ENCODE measurements at regions not wholly inside any gene's neighbourhood (a gene's known extent, or its start where the extent isn't known, plus 50 kb on each side); places are given as distances from the start of the nearest gene placed in this dataset.

GRCh38 chr14:35215110-35215813 lies 76.9 kb upstream of the PSMA6 start:
- peak; percentile 51 for TF ChIP-seq RAD21 (IDR thresholded peaks at IDR 0.05; ENCODE audit: low read depth)
- no peak for TF ChIP-seq FOXM1 (IDR thresholded peaks at IDR 0.05; ENCODE audit: borderline replicate concordance, low read depth)
- TF ChIP-seq TEAD4 (IDR thresholded peaks at IDR 0.05): peak; percentile 35; the same call in 1 of the 2 replicates

GRCh38 chr14:35218963-35219362 lies 73.2 kb upstream of the PSMA6 start:
- peak; percentile 40; the same call in 1 of the 2 replicates for TF ChIP-seq TEAD4 (IDR thresholded peaks at IDR 0.05)
- TF ChIP-seq RAD21 (IDR thresholded peaks at IDR 0.05; ENCODE audit: low read depth): no peak

- no peak for TF ChIP-seq TEAD4 (IDR thresholded peaks at IDR 0.05)
- TF ChIP-seq REST (IDR thresholded peaks at IDR 0.05; ENCODE audit: low read depth): no peak
- no peak for TF ChIP-seq ZBTB7A (IDR thresholded peaks at IDR 0.05; ENCODE audit: low read depth)
- TF ChIP-seq RAD21 (IDR thresholded peaks at IDR 0.05; ENCODE audit: low read depth): no peak
- TF ChIP-seq USF1 (IDR thresholded peaks at IDR 0.05): no peak
- no peak for TF ChIP-seq EP300 (IDR thresholded peaks at IDR 0.05; ENCODE audit: borderline replicate concordance)
- TF ChIP-seq CEBPB (IDR thresholded peaks at IDR 0.05): no peak
- TF ChIP-seq NFIC (IDR thresholded peaks at IDR 0.05): no peak
- TF ChIP-seq YY1 (IDR thresholded peaks at IDR 0.05; ENCODE audit: low read depth): no peak
- no peak for TF ChIP-seq FOXM1 (IDR thresholded peaks at IDR 0.05; ENCODE audit: borderline replicate concordance, low read depth)
- TF ChIP-seq MAX (IDR thresholded peaks at IDR 0.05): no peak
- TF ChIP-seq CREB1 (IDR thresholded peaks at IDR 0.05; ENCODE audit: low read depth): no peak
- TF ChIP-seq EGR1 (IDR thresholded peaks at IDR 0.05): no peak
- no peak for TF ChIP-seq TAF1 (IDR thresholded peaks at IDR 0.05; ENCODE audit: low read depth)
Observed at GRCh38 chr14:35220027-35220676, 72.0 kb upstream of the PSMA6 start.

- TF ChIP-seq EGR1 (IDR thresholded peaks at IDR 0.05): no peak
- TF ChIP-seq TEAD4 (IDR thresholded peaks at IDR 0.05): no peak
- no peak for TF ChIP-seq NFIC (IDR thresholded peaks at IDR 0.05)
- TF ChIP-seq MAX (IDR thresholded peaks at IDR 0.05): no peak
- TF ChIP-seq EP300 (IDR thresholded peaks at IDR 0.05; ENCODE audit: borderline replicate concordance): no peak
- no peak for TF ChIP-seq RAD21 (IDR thresholded peaks at IDR 0.05; ENCODE audit: low read depth)
- no peak for TF ChIP-seq FOXM1 (IDR thresholded peaks at IDR 0.05; ENCODE audit: borderline replicate concordance, low read depth)
- TF ChIP-seq CEBPB (IDR thresholded peaks at IDR 0.05): no peak
- no peak for TF ChIP-seq CREB1 (IDR thresholded peaks at IDR 0.05; ENCODE audit: low read depth)
- TF ChIP-seq ZBTB7A (IDR thresholded peaks at IDR 0.05; ENCODE audit: low read depth): no peak
- no peak for TF ChIP-seq REST (IDR thresholded peaks at IDR 0.05; ENCODE audit: low read depth)
- TF ChIP-seq USF1 (IDR thresholded peaks at IDR 0.05): no peak
- TF ChIP-seq TCF12 (IDR thresholded peaks at IDR 0.05; ENCODE audit: low read depth): no peak
- no peak for TF ChIP-seq TAF1 (IDR thresholded peaks at IDR 0.05; ENCODE audit: low read depth)
- TF ChIP-seq YY1 (IDR thresholded peaks at IDR 0.05; ENCODE audit: low read depth): no peak
Observed at GRCh38 chr14:35220920-35221319, 71.3 kb upstream of the PSMA6 start.

- TF ChIP-seq ZBTB7A (IDR thresholded peaks at IDR 0.05; ENCODE audit: low read depth) (no peak), EP300 (IDR thresholded peaks at IDR 0.05; ENCODE audit: borderline replicate concordance) (no peak), RAD21 (IDR thresholded peaks at IDR 0.05; ENCODE audit: low read depth) (no peak), TEAD4 (IDR thresholded peaks at IDR 0.05) (no peak), FOXM1 (IDR thresholded peaks at IDR 0.05; ENCODE audit: borderline replicate concordance, low read depth) (no peak)
Observed at GRCh38 chr14:35221462-35221861, 70.7 kb upstream of the PSMA6 start.

- TF ChIP-seq CEBPB (IDR thresholded peaks at IDR 0.05) (no peak), MAX (IDR thresholded peaks at IDR 0.05) (no peak), USF1 (IDR thresholded peaks at IDR 0.05) (no peak), NFIC (IDR thresholded peaks at IDR 0.05) (no peak), ZBTB7A (IDR thresholded peaks at IDR 0.05; ENCODE audit: low read depth) (no peak), RAD21 (IDR thresholded peaks at IDR 0.05; ENCODE audit: low read depth) (no peak), TCF12 (IDR thresholded peaks at IDR 0.05; ENCODE audit: low read depth) (no peak)
Observed at GRCh38 chr14:35222324-35222723, 69.9 kb upstream of the PSMA6 start.
